GM06990 (cell line): ENCODE measurements at regions not wholly inside any gene's neighbourhood (a gene's known extent, or its start where the extent isn't known, plus 50 kb on each side); places are given as distances from the start of the nearest gene placed in this dataset.

Source experiments
- DNase-seq: peaks from one replicate; pipeline ENCODE4 v3.0.0-alpha.2; 2011; ENCODE audit not compliant: insufficient read length; ENCODE audit errors: extremely low read depth
- H3K27me3 ChIP-seq: replicated peaks from 2 replicates; pipeline ENCODE4 v1.6.0; 2011; ENCODE audit warnings: low read length; ENCODE audit not compliant: control insufficient read depth, insufficient read depth
- H3K36me3 ChIP-seq: 2 replicates; pipeline ENCODE4 v1.5.1; 2011; ENCODE audit warnings: low read length; ENCODE audit not compliant: control insufficient read depth, insufficient read depth
- H3K4me3 ChIP-seq: replicated peaks from 2 replicates; pipeline ENCODE4 v1.5.1; 2011; ENCODE audit warnings: low read depth, mild to moderate bottlenecking, control low read depth, low read length
- CTCF ChIP-seq: IDR thresholded peaks from 2 replicates; pipeline ENCODE4 v1.5.1; 2011; ENCODE audit warnings: low read length, control low read depth, mild to moderate bottlenecking, inconsistent platforms; ENCODE audit not compliant: insufficient read depth, poor library complexity, severe bottlenecking

GRCh38 chr7:46004965-46005364 is 83.9 kb upstream of the IGFBP3 start:
- Histone ChIP-seq H3K36me3 (no peaks in the 10 kb centered on the region), H3K4me3 (no peak overlapping the region), H3K27me3 (no peaks in the 10 kb centered on the region)
- TF ChIP-seq CTCF: no peak
- DNase-seq: no peak

- Histone ChIP-seq H3K36me3 (no peaks in the 10 kb centered on the region), H3K4me3 (no peak overlapping the region), H3K27me3 (no peaks in the 10 kb centered on the region)
- no peak for TF ChIP-seq CTCF
- no peak for DNase-seq
These were observed 83.1 kb upstream of the IGFBP3 start for GRCh38 chr7:46003896-46004875.

- H3K4me3 ChIP-seq: no peak overlapping the region
- no peak for TF ChIP-seq CTCF
- no peak for DNase-seq
- no peaks in the 10 kb centered on the region for H3K27me3 ChIP-seq
- H3K36me3 ChIP-seq: no peaks in the 10 kb centered on the region
These were observed 82.1 kb upstream of the IGFBP3 start for GRCh38 chr7:46003161-46003560.

GRCh38 chr7:46000513-46000912 is 79.4 kb upstream of the IGFBP3 start:
- H3K27me3 ChIP-seq: no peaks in the 10 kb centered on the region
- H3K4me3 ChIP-seq: no peak overlapping the region
- TF ChIP-seq CTCF: no peak
- DNase-seq: no peak
- H3K36me3 ChIP-seq: no peaks in the 10 kb centered on the region

GRCh38 chr7:45999541-45999940 is 78.5 kb upstream of the IGFBP3 start:
- no peak for TF ChIP-seq CTCF
- Histone ChIP-seq H3K27me3 (no peaks in the 10 kb centered on the region), H3K36me3 (no peaks in the 10 kb centered on the region), H3K4me3 (no peak overlapping the region)
- no peak for DNase-seq
